ENCODE measurements at regions not wholly inside any gene's neighbourhood (a gene's known extent, or its start where the extent isn't known, plus 50 kb on each side); places are given as distances from the start of the nearest gene placed in this dataset.

GRCh38 chrX:102067966-102068723 is 57.3 kb upstream of the TCEAL2 start:
- TF ChIP-seq CTCF (IDR thresholded peaks at IDR 0.05; ENCODE audit: low read depth, low read length), result peak; percentile 27; the same call in 1 of the 2 replicates
- H3K4me3 ChIP-seq (ENCODE audit: low read depth, low read length), result no peak overlapping the region

GRCh38 chrX:102063445-102064074 is 61.9 kb upstream of the TCEAL2 start:
- H3K4me3 ChIP-seq (ENCODE audit: low read depth, low read length), result no peak overlapping the region
- TF ChIP-seq CTCF (IDR thresholded peaks at IDR 0.05; ENCODE audit: low read depth, low read length), result no peak

DNA sequence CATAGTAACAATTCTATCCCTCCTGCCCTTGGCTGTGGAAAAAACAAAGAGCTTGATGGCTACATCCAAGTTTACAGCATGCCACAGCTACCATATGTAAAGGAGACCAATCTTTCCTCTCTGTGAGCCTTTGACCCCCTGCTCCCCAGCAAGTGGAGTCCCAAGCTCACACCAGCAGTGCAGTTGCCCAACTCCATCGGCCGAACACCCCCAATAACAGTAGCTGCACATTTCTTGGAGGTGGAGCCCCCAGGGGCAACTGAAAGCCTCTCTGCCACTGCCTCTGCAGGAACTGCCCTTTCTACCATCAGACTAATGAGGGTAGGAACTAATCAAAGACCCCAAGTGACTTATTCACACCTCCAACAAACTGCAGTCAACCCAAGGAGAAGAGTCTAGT is 81.0 kb upstream of the TCEAL2 start:
- H3K4me3 ChIP-seq (ENCODE audit: low read depth, low read length), result no peak overlapping the region
- no peak for TF ChIP-seq CTCF (IDR thresholded peaks at IDR 0.05; ENCODE audit: low read depth, low read length)

- TF ChIP-seq CTCF (IDR thresholded peaks at IDR 0.05; ENCODE audit: low read depth, low read length), result no peak
- H3K4me3 ChIP-seq (ENCODE audit: low read depth, low read length), result no peak overlapping the region
Measured at GRCh38 chrX:102043380-102043779, 82.1 kb upstream of the TCEAL2 start.

GRCh38 chrX:102042372-102043325 is 82.8 kb upstream of the TCEAL2 start:
- no peak for TF ChIP-seq CTCF (IDR thresholded peaks at IDR 0.05; ENCODE audit: low read depth, low read length)

DNA sequence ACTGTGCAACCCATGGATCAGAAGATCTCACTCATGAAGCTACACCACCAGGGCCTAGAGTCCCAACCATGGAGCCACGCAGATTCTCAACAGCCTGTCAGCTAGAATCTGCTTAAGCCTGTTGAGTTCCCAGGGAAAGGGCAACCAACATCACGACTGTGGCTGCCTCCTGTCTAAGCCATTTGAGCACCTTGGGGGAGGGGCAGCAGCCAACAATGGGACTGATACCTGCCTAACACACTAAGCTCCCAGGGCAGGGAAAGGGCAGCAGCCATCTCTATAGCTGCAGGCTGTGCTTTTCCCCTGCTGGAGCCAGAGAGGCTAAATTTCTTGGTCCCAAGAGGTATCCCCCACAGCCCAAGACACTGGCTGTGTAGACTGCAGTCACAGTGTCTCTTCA is 96.5 kb upstream of the TCEAL2 start:
- TF ChIP-seq CTCF (IDR thresholded peaks at IDR 0.05; ENCODE audit: low read depth, low read length), result no peak
- H3K4me3 ChIP-seq (ENCODE audit: low read depth, low read length), result no peak overlapping the region

More at GRCh38 chrX:102042372-102043325, 82.8 kb upstream of the TCEAL2 start:
- H3K4me3 ChIP-seq (ENCODE audit: low read depth, low read length), result no peak overlapping the region
